Uterus (tissue), 2 donors: ENCODE measurements at regions not wholly inside any gene's neighbourhood (a gene's known extent, or its start where the extent isn't known, plus 50 kb on each side); places are given as distances from the start of the nearest gene placed in this dataset.

Experiments
- POLR2A ChIP-seq, 2 donors: fragments of 450-650 bp; IDR thresholded peaks; one replicate each; pipeline ENCODE4 v1.6.1; 2016; ENCODE audit warnings: antibody characterized with exemption in 2 of 2, mild to moderate bottlenecking in 1 of 2, moderate library complexity in 1 of 2
- TF ChIP-seq, protein P1 (sequence below), 4 experiments: fragments of 200-600 bp in 2 of 4; fragments of 450-650 bp in 2 of 4; sonication (generic) in 2 of 4; IDR thresholded peaks; one replicate each; pipeline ENCODE4 v1.5.1; 2016 to 2019; ENCODE audit warnings: antibody characterized with exemption in 4 of 4, mild to moderate bottlenecking in 2 of 4, moderate library complexity in 1 of 4

DNA sequence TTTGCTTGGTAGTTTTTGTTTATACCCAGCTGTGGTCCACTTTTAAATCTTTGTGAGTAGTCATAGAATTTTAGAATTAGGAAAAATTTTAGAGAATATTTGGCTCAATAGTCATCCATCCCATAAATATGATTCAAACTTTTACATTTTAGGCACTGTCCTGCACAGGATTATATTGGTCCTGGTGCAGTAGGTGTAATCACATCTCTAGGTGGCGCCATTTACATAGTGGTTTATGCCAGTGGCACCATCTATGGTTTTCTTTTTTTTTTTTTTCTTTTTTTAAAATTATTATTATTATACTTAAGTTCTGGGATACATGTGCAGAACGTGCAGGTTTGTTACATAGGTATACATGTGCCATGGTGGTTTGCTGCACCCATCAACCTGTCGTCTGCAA, 260.7 kb upstream of the KCNN2 start:
- no peak for TF ChIP-seq POLR2A (IDR thresholded peaks at IDR 0.05)
- TF ChIP-seq, protein P1, sequence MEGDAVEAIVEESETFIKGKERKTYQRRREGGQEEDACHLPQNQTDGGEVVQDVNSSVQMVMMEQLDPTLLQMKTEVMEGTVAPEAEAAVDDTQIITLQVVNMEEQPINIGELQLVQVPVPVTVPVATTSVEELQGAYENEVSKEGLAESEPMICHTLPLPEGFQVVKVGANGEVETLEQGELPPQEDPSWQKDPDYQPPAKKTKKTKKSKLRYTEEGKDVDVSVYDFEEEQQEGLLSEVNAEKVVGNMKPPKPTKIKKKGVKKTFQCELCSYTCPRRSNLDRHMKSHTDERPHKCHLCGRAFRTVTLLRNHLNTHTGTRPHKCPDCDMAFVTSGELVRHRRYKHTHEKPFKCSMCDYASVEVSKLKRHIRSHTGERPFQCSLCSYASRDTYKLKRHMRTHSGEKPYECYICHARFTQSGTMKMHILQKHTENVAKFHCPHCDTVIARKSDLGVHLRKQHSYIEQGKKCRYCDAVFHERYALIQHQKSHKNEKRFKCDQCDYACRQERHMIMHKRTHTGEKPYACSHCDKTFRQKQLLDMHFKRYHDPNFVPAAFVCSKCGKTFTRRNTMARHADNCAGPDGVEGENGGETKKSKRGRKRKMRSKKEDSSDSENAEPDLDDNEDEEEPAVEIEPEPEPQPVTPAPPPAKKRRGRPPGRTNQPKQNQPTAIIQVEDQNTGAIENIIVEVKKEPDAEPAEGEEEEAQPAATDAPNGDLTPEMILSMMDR (IDR thresholded peaks at IDR 0.05): peak in 3 of 4 experiments; percentile 10 to 29 (median 20)
